H1 (cell line): ENCODE measurements at regions not wholly inside any gene's neighbourhood (a gene's known extent, or its start where the extent isn't known, plus 50 kb on each side); places are given as distances from the start of the nearest gene placed in this dataset.

Experiments used
- ASH2L ChIP-seq: fragments of 200-600, 300-600 bp; sonication (generic); IDR thresholded peaks from one replicate; pipeline ENCODE4 v1.7.1; 2017; ENCODE audit warnings: low read length
- BACH1 ChIP-seq: IDR thresholded peaks from 2 replicates; pipeline ENCODE4 v1.6.1; 2012; ENCODE audit warnings: low read length, improper control_type of control experiment
- CBX8 ChIP-seq: fragments of 300-800, 300-1000 bp; sonication (generic); IDR thresholded peaks from 2 replicates; pipeline ENCODE4 v1.7.1; 2016; ENCODE audit warnings: low read depth, low read length, borderline replicate concordance
- JUND ChIP-seq: IDR thresholded peaks from 2 replicates; pipeline ENCODE4 v1.6.1; 2011; ENCODE audit warnings: mild to moderate bottlenecking, improper control_type of control experiment, low read length

DNA sequence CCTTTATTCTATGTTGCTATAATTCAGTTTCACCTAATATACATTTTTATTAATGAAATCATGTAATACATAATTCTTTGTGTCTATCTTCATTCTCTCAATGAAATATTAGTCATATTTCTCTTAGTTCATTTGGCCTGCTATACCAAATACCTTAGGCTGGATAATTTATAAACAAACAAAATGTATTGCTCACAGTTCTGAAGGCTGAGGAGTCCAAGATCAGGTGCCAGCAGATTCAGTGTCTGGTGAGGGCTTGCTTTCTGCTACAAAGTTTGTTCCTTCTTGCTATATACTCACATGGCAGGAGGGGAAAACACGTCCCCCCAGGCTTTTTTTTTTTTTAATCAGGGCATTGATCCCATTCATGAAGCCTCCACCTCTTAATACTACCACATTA, 143.4 kb upstream of the GRB10 start (continued):
- TF ChIP-seq ASH2L: no peak
- no peak for TF ChIP-seq JUND
- TF ChIP-seq CBX8: no peak
- no peak for TF ChIP-seq BACH1
